ENCODE measurements at regions not wholly inside any gene's neighbourhood (a gene's known extent, or its start where the extent isn't known, plus 50 kb on each side); places are given as distances from the start of the nearest gene placed in this dataset.

GRCh38 chr9:20042128-20042711, 253.4 kb upstream of the SLC24A2 start:
- no peak for DNase-seq (ENCODE audit: low spot score)

- no peak for DNase-seq (ENCODE audit: low spot score)
Measured at GRCh38 chr9:20041697-20042081, 252.9 kb upstream of the SLC24A2 start.

- no peak for DNase-seq (ENCODE audit: low spot score)
Measured at GRCh38 chr9:20040991-20041696, 252.3 kb upstream of the SLC24A2 start.

- DNase-seq (ENCODE audit: low spot score), result no peak
Measured at GRCh38 chr9:20037699-20038098, 248.9 kb upstream of the SLC24A2 start.

GRCh38 chr9:20033511-20033910, 244.7 kb upstream of the SLC24A2 start:
- no peak for DNase-seq (ENCODE audit: low spot score)

- DNase-seq (ENCODE audit: low spot score), result peak; percentile 42
Measured at GRCh38 chr9:20032413-20033006, 243.7 kb upstream of the SLC24A2 start.

GRCh38 chr9:20031836-20032235, 243.0 kb upstream of the SLC24A2 start:
- no peak for DNase-seq (ENCODE audit: low spot score)

GRCh38 chr9:20030671-20031070, 241.8 kb upstream of the SLC24A2 start:
- DNase-seq (ENCODE audit: low spot score), result no peak

- no peak for DNase-seq (ENCODE audit: low spot score)
Measured at GRCh38 chr9:20030221-20030620, 241.4 kb upstream of the SLC24A2 start.

- DNase-seq (ENCODE audit: low spot score), result no peak
Measured at GRCh38 chr9:20028849-20029231, 240.0 kb upstream of the SLC24A2 start.

GRCh38 chr9:20028192-20028848, 239.5 kb upstream of the SLC24A2 start:
- no peak for DNase-seq (ENCODE audit: low spot score)

- no peak for DNase-seq (ENCODE audit: low spot score)
Measured at GRCh38 chr9:20023961-20024571, 235.2 kb upstream of the SLC24A2 start.

- no peak for DNase-seq (ENCODE audit: low spot score)
Measured at GRCh38 chr9:20023210-20023905, 234.5 kb upstream of the SLC24A2 start.

- no peak for DNase-seq (ENCODE audit: low spot score)
Measured at GRCh38 chr9:20022410-20022809, 233.6 kb upstream of the SLC24A2 start.

GRCh38 chr9:20016611-20017010, 227.8 kb upstream of the SLC24A2 start:
- DNase-seq (ENCODE audit: low spot score), result no peak

GRCh38 chr9:20015427-20015931, 226.6 kb upstream of the SLC24A2 start:
- DNase-seq (ENCODE audit: low spot score), result no peak

GRCh38 chr9:20014168-20014567, 225.3 kb upstream of the SLC24A2 start:
- DNase-seq (ENCODE audit: low spot score), result no peak

- DNase-seq (ENCODE audit: low spot score), result no peak
Measured at GRCh38 chr9:20012232-20012631, 223.4 kb upstream of the SLC24A2 start.

GRCh38 chr9:20009606-20010005, 220.8 kb upstream of the SLC24A2 start:
- no peak for DNase-seq (ENCODE audit: low spot score)

- no peak for DNase-seq (ENCODE audit: low spot score)
Measured at GRCh38 chr9:20002011-20002410, 213.2 kb upstream of the SLC24A2 start.

GRCh38 chr9:20001058-20001457, 212.2 kb upstream of the SLC24A2 start:
- no peak for DNase-seq (ENCODE audit: low spot score)
